ENCODE measurements at regions not wholly inside any gene's neighbourhood (a gene's known extent, or its start where the extent isn't known, plus 50 kb on each side); places are given as distances from the start of the nearest gene placed in this dataset.

DNA sequence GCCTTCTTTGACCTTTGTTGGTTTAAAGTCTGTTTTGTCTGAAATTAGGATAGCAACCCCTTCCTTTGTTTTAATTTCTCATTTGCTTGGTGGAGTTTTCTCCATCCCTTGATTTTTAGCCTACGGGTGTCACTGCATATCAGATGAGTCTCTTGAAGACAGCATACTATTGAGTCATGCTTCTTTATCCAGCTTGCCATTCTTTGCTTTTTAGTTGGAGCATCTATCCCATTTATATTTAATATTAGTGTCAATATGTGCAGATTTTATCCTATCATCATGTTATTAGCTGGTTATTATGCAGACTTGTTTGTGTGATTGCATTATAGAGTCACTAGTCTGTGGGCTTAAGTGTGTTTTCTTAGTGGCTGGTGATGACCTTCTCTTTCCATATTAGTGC lies 622.2 kb downstream of the MMUT start:
- no peaks in the 10 kb centered on the region for H3K27me3 ChIP-seq
- no peak overlapping the region for H3K4me3 ChIP-seq
- intact Hi-C loops (cut with DNase I): no loop called here
- H3K9me3 ChIP-seq: peaks cover 7 to 21% of the 10 kb centered on the region in 2 donors
- TF ChIP-seq, protein P1, sequence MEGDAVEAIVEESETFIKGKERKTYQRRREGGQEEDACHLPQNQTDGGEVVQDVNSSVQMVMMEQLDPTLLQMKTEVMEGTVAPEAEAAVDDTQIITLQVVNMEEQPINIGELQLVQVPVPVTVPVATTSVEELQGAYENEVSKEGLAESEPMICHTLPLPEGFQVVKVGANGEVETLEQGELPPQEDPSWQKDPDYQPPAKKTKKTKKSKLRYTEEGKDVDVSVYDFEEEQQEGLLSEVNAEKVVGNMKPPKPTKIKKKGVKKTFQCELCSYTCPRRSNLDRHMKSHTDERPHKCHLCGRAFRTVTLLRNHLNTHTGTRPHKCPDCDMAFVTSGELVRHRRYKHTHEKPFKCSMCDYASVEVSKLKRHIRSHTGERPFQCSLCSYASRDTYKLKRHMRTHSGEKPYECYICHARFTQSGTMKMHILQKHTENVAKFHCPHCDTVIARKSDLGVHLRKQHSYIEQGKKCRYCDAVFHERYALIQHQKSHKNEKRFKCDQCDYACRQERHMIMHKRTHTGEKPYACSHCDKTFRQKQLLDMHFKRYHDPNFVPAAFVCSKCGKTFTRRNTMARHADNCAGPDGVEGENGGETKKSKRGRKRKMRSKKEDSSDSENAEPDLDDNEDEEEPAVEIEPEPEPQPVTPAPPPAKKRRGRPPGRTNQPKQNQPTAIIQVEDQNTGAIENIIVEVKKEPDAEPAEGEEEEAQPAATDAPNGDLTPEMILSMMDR (IDR thresholded peaks at IDR 0.05): no peak
- no peaks in the 10 kb centered on the region for H3K4me1 ChIP-seq
- DNase-seq (ENCODE audit: low spot score in 2 of 2): no peak
- no peak overlapping the region for H3K27ac ChIP-seq
- no peaks in the 10 kb centered on the region for H3K36me3 ChIP-seq

DNA sequence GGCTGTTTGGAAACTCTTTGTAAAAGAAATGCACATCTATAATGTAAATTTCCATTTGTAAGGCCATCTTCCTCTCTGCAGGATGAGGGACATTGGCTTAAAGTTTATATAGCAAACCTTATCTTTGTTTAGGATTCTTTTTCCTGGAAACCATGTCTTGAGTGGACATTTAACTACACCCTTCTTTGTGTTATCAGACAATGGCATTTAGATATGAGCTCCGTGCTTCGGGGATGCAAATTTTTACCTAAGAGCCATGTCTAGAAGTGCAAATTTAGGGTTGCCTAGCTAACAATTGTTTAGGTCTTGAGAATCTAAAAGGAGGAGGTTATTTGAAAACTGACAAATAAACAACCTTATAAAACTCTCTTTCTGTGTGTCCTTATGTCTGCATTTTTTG lies 623.8 kb downstream of the MMUT start:
- TF ChIP-seq, protein P1 (IDR thresholded peaks at IDR 0.05): no peak
- H3K36me3 ChIP-seq: no peaks in the 10 kb centered on the region
- H3K27ac ChIP-seq: no peak overlapping the region
- no peak for DNase-seq (ENCODE audit: low spot score in 2 of 2)
- no peaks in the 10 kb centered on the region for H3K4me1 ChIP-seq
- H3K4me3 ChIP-seq: no peak overlapping the region
- H3K9me3 ChIP-seq: peaks cover 7 to 21% of the 10 kb centered on the region in 2 donors
- no peaks in the 10 kb centered on the region for H3K27me3 ChIP-seq
- intact Hi-C loops (cut with DNase I): no loop called here

DNA sequence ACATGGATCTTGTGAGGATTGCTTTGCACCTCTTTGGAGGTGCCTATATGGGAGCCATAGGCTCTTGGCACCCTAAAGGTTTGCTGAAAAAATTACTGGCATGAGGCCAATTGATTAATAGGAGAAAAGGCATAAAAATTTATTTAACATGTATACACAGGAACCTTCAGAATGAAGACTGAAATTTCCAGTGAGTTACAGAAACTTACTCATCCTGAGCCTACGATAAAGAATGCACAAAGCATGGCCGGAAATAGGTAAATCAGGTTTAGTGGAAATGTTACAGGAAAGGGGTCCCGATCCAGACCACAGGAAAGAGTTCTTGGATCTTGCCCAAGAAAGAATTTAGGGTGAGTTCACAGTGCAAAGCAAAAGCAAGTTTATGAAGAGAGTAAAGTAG lies 625.3 kb downstream of the MMUT start:
- H3K36me3 ChIP-seq: no peaks in the 10 kb centered on the region
- H3K9me3 ChIP-seq: peaks cover 7 to 20% of the 10 kb centered on the region in 2 donors
- H3K27me3 ChIP-seq: no peaks in the 10 kb centered on the region
- H3K4me3 ChIP-seq: no peak overlapping the region
- H3K27ac ChIP-seq: no peak overlapping the region
- intact Hi-C loops (cut with DNase I): no loop called here
- H3K4me1 ChIP-seq: no peaks in the 10 kb centered on the region
- DNase-seq (ENCODE audit: low spot score in 2 of 2): no peak
- TF ChIP-seq, protein P1 (IDR thresholded peaks at IDR 0.05): no peak

DNA sequence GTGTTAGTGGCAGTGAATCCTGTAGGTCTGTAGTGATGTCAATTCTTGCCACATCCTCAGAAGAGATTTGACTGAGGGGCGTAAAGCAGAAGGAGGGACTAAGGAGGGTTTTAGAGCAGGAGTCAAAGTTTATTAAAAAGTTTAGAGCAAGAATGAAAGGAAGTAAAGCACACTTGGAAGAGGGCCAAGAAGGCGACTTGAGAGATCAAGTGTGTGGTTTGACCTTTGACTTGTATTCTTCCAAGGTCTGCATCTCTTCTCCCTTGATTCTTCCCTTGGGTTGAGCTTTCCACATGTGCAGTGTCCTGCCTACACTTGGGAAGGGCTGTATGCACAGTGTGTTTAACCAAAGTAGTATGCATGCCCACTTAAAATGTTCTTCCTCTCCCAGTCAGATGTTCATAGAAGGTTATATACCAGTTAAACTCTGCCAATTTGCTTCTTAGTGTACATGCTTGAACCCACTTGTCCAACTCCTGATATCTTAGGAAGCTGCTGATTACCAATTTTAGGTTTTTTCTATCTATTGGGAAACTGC lies 627.6 kb downstream of the MMUT start:
- no peaks in the 10 kb centered on the region for H3K9me3 ChIP-seq

DNA sequence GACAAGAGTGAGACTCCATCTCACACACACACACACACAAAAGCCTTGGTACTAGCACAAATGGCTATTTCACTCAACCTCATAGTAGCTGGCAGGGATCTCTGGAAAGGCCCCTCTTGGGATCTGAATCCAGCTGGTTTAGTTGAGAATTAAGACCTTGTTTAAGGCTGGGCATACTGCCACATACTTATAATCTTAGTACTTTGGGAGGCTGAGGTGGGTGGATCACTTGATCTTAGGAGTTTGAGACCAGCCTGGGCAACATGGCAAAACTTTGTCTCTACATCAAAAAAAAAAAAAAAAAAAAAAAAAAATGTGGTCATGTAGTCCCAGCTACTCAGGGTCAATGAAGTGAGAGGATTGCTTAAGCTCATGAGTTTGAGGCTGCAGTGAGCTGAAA lies 628.3 kb downstream of the MMUT start:
- DNase-seq (ENCODE audit: low spot score in 2 of 2): no peak
- Histone ChIP-seq H3K4me1 (no peaks in the 10 kb centered on the region), H3K27me3 (no peaks in the 10 kb centered on the region)

More for the DNA sequence above, 627.6 kb downstream of the MMUT start:
- DNase-seq (ENCODE audit: low spot score in 2 of 2): no peak
- no peak overlapping the region for H3K4me3 ChIP-seq
- H3K4me1 ChIP-seq: no peaks in the 10 kb centered on the region
- no peaks in the 10 kb centered on the region for H3K36me3 ChIP-seq
- H3K27ac ChIP-seq: no peak overlapping the region
- intact Hi-C loops (cut with DNase I): no loop called here
- TF ChIP-seq, protein P1 (IDR thresholded peaks at IDR 0.05): no peak
- no peaks in the 10 kb centered on the region for H3K27me3 ChIP-seq

More for the DNA sequence above, 628.3 kb downstream of the MMUT start:
- H3K27ac ChIP-seq: no peak overlapping the region
- TF ChIP-seq, protein P1 (IDR thresholded peaks at IDR 0.05): no peak
- intact Hi-C loops (cut with DNase I): no loop called here
- H3K4me3 ChIP-seq: no peak overlapping the region
- no peaks in the 10 kb centered on the region for H3K36me3 ChIP-seq
- H3K9me3 ChIP-seq: no peaks in the 10 kb centered on the region

Data from ascending aorta (tissue), 2 donors.